HEK293 (cell line): ENCODE measurements at regions not wholly inside any gene's neighbourhood (a gene's known extent, or its start where the extent isn't known, plus 50 kb on each side); places are given as distances from the start of the nearest gene placed in this dataset.

ENCODE experiments used
- CTCF ChIA-PET: fragments of 350-600 bp; formaldehyde crosslinking; extraction: SDS; loops from one replicate; lab custom pipeline; 2021; ENCODE audit warnings: antibody characterized with exemption; lab: Yijun Ruan, JAX
- POLR2A ChIA-PET: fragments of 300-600 bp; formaldehyde crosslinking; extraction: SDS; loops from one replicate; lab custom pipeline; 2020; ENCODE audit warnings: antibody characterized with exemption, inconsistent platforms; lab: Yijun Ruan, JAX
- H3K27ac ChIP-seq: fragments of 200-500 bp; sonication (Bioruptor generic); 2 replicates; pipeline ENCODE4 v1.5.1; 2014; ENCODE audit warnings: low read depth, low read length, control low read depth, inconsistent platforms; ENCODE audit errors: extremely low read depth
- H3K36me3 ChIP-seq, 2 experiments: fragments of 200-500 bp in 1 of 2; sonication (Bioruptor generic) in 1 of 2; 1 replicate in 1 of 2; 2 replicates in 1 of 2; pipeline ENCODE4 v1.5.1; 2014 to 2017; ENCODE audit warnings: inconsistent platforms in 2 of 2, low read length in 2 of 2; ENCODE audit not compliant: control insufficient read depth in 2 of 2, insufficient read depth in 1 of 2
- H3K4me1 ChIP-seq: fragments of 200-500 bp; sonication (Bioruptor generic); 2 replicates; pipeline ENCODE4 v1.5.1; 2014; ENCODE audit warnings: mild to moderate bottlenecking, low read length, inconsistent platforms; ENCODE audit not compliant: control insufficient read depth, insufficient read depth
- H3K4me3 ChIP-seq: 2 replicates; pipeline ENCODE4 v1.5.1; 2011; ENCODE audit warnings: low read depth, mild to moderate bottlenecking, control low read depth, low read length, moderate library complexity
- H3K9me3 ChIP-seq: fragments of 200-500 bp; sonication (Bioruptor generic); 2 replicates; pipeline ENCODE4 v1.5.1; 2014; ENCODE audit warnings: low read depth, low read length, inconsistent platforms; ENCODE audit not compliant: control insufficient read depth, insufficient read depth
- YY2 ChIP-seq: fragments of 450-650 bp; formaldehyde crosslinking; IDR thresholded peaks from 2 replicates; pipeline ENCODE4 v1.5.1; 2016; ENCODE audit warnings: missing biosample characterization, missing genetic modification characterization
- ZFP69B ChIP-seq: fragments of 450-650 bp; formaldehyde crosslinking; IDR thresholded peaks from 2 replicates; pipeline ENCODE4 v1.5.1; 2016; ENCODE audit warnings: missing biosample characterization, missing genetic modification characterization
- ZNF223 ChIP-seq: fragments of 450-650 bp; formaldehyde crosslinking; IDR thresholded peaks from 2 replicates; pipeline ENCODE4 v1.5.1; 2016; ENCODE audit warnings: missing biosample characterization, missing genetic modification characterization
- ZNF239 ChIP-seq: fragments of 450-650 bp; formaldehyde crosslinking; IDR thresholded peaks from 2 replicates; pipeline ENCODE4 v1.5.1; 2016; ENCODE audit warnings: missing biosample characterization, missing genetic modification characterization
- ZNF558 ChIP-seq: fragments of 450-650 bp; formaldehyde crosslinking; IDR thresholded peaks from 2 replicates; pipeline ENCODE4 v1.5.1; 2016; ENCODE audit warnings: missing biosample characterization, missing genetic modification characterization
- ZNF658 ChIP-seq: fragments of 450-650 bp; formaldehyde crosslinking; IDR thresholded peaks from 2 replicates; pipeline ENCODE4; 2016; ENCODE audit warnings: missing biosample characterization, missing genetic modification characterization
- ZSCAN23 ChIP-seq: fragments of 450-650 bp; formaldehyde crosslinking; IDR thresholded peaks from 2 replicates; pipeline ENCODE4 v1.5.1; 2016; ENCODE audit warnings: missing biosample characterization, missing genetic modification characterization
- TF ChIP-seq, protein P1 (sequence below): fragments of 450-650 bp; formaldehyde crosslinking; IDR thresholded peaks from 2 replicates; pipeline ENCODE4 v1.5.1; 2016; ENCODE audit warnings: missing biosample characterization, missing genetic modification characterization, low read depth
- TF ChIP-seq, protein P2 (sequence below): fragments of 450-650 bp; formaldehyde crosslinking; IDR thresholded peaks from 2 replicates; pipeline ENCODE4 v1.5.1; 2016; ENCODE audit warnings: missing biosample characterization, missing genetic modification characterization
- TF ChIP-seq, protein P3 (sequence below): fragments of 450-650 bp; formaldehyde crosslinking; IDR thresholded peaks from 2 replicates; pipeline ENCODE4 v1.5.1; 2016; ENCODE audit warnings: missing biosample characterization, missing genetic modification characterization

DNA sequence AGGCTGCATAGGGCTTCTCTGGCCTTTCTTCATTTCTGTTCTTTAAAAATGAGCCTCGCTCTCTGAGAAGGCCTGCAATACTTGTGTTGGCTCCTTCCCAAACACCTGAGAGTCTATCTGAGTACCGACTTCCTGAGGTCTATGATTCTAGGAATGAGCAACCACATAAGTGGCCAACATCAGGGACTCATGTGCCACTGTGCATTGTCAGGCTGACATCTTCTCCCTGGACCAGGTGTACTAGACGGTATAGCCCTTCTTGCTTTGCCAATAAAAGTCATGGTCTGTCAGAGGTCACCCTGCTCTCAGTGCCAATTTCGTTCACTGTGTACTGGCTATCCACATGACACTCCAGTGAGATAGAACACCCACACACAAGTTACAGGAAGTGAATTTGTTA is 67.4 kb upstream of the EPHA5 start (continued):
- TF ChIP-seq, protein P1, sequence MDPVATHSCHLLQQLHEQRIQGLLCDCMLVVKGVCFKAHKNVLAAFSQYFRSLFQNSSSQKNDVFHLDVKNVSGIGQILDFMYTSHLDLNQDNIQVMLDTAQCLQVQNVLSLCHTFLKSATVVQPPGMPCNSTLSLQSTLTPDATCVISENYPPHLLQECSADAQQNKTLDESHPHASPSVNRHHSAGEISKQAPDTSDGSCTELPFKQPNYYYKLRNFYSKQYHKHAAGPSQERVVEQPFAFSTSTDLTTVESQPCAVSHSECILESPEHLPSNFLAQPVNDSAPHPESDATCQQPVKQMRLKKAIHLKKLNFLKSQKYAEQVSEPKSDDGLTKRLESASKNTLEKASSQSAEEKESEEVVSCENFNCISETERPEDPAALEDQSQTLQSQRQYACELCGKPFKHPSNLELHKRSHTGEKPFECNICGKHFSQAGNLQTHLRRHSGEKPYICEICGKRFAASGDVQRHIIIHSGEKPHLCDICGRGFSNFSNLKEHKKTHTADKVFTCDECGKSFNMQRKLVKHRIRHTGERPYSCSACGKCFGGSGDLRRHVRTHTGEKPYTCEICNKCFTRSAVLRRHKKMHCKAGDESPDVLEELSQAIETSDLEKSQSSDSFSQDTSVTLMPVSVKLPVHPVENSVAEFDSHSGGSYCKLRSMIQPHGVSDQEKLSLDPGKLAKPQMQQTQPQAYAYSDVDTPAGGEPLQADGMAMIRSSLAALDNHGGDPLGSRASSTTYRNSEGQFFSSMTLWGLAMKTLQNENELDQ: no peak
- TF ChIP-seq ZSCAN23 (tag by site-specific recombination): no peak
- TF ChIP-seq ZFP69B: no peak
- TF ChIP-seq, all 188 proteins: peak for 0

DNA sequence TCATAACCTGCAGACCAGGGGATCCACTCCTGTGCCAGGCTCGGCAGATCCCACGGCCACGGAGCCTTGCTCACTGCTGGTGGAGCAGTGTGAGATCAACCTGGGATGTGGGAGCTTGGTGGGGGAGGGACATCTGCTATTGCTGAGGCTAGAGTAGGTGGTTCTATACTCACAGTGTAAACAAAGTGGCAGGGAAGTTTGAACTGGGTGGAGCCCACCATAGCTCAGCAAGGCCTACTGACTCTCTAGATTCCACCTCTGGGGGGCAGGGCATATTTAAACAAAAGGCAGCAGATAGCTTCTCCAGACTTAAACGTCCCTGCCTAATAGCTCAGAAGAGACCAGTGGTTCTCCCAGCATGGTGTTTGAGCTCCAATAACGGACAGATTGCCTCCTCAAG is 54.7 kb upstream of the EPHA5 start:
- Histone ChIP-seq H3K9me3 (no peaks in the 10 kb centered on the region), H3K4me1 (no peaks in the 10 kb centered on the region), H3K4me3 (no peak overlapping the region), H3K36me3 (no peaks in the 10 kb centered on the region), H3K27ac (no peak overlapping the region)
- POLR2A ChIA-PET: no interaction called here
- CTCF ChIA-PET: no interaction called here
- TF ChIP-seq, protein P2, sequence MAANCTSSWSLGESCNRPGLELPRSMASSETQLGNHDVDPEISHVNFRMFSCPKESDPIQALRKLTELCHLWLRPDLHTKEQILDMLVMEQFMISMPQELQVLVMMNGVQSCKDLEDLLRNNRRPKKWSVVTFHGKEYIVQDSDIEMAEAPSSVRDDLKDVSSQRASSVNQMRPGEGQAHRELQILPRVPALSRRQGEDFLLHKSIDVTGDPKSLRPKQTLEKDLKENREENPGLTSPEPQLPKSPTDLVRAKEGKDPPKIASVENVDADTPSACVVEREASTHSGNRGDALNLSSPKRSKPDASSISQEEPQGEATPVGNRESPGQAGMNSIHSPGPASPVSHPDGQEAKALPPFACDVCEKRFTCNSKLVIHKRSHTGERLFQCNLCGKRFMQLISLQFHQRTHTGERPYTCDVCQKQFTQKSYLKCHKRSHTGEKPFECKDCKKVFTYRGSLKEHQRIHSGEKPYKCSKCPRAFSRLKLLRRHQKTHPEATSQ (tag by site-specific recombination): no peak
- no peak for TF ChIP-seq ZNF223 (tag by site-specific recombination)
- TF ChIP-seq YY2 (tag by site-specific recombination): no peak
- TF ChIP-seq, protein P3, sequence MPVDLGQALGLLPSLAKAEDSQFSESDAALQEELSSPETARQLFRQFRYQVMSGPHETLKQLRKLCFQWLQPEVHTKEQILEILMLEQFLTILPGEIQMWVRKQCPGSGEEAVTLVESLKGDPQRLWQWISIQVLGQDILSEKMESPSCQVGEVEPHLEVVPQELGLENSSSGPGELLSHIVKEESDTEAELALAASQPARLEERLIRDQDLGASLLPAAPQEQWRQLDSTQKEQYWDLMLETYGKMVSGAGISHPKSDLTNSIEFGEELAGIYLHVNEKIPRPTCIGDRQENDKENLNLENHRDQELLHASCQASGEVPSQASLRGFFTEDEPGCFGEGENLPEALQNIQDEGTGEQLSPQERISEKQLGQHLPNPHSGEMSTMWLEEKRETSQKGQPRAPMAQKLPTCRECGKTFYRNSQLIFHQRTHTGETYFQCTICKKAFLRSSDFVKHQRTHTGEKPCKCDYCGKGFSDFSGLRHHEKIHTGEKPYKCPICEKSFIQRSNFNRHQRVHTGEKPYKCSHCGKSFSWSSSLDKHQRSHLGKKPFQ (tag by site-specific recombination): no peak
- TF ChIP-seq ZNF658 (tag by site-specific recombination): no peak
- no peak for TF ChIP-seq ZNF558
- no peak for TF ChIP-seq ZNF239 (tag by site-specific recombination)
